ENCODE measurements at regions not wholly inside any gene's neighbourhood (a gene's known extent, or its start where the extent isn't known, plus 50 kb on each side); places are given as distances from the start of the nearest gene placed in this dataset.

DNA sequence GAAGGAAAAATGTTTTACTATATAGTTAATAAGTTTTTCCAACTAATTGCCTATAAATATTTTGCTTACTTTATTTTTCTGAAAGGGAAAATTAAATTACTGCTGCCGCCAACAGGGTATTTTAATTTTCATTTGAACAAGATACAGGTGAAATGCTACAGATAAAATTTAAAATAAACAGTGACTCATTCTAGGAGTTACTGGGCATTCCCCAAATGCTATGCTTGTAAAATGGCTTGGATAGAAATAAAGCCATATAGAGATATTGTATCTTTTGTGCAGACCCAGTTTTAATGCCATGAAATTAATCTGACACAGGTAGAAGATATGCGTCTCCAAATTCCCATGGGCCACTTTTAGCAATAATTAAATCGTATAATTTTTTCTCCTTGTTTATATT, 144.5 kb downstream of the NAP1L3 start:
- no peak overlapping the region for H3K9ac ChIP-seq (ENCODE audit: insufficient read depth in 1 of 2, low read depth in 2 of 2, low read length in 2 of 2)
- ATAC-seq, result no peak
- no peaks in the 10 kb centered on the region for H3K27me3 ChIP-seq (ENCODE audit: control insufficient read depth in 2 of 2, insufficient read depth in 2 of 2, low read length in 2 of 2)
- no peak for DNase-seq (ENCODE audit: extremely low read depth in 1 of 4, low spot score in 3 of 4)
- H3K27ac ChIP-seq (ENCODE audit: extremely low read depth, low read depth, low read length), result no peak overlapping the region
- H4K20me1 ChIP-seq (replicated peaks; ENCODE audit: control insufficient read depth, insufficient read depth, low read length), result no peaks in the 10 kb centered on the region
- no peak overlapping the region for H2AFZ ChIP-seq (ENCODE audit: low read depth, low read length)
- TF ChIP-seq TFAM (CRISPR knock-in tag; conservative IDR thresholded peaks at IDR 0.05), result no peak
- FAIRE-seq, result no peak
- H3K4me3 ChIP-seq, result no peak overlapping the region
- in situ Hi-C loops (cut with MboI) (no loop called here), intact Hi-C loops (cut with micrococcal nuclease) (no loop called here)
- H3K79me2 ChIP-seq (ENCODE audit: control insufficient read depth, insufficient read depth, low read length), result no peaks in the 10 kb centered on the region
- ChIA-PET CTCF (ENCODE audit: low intra/inter-chr PET ratio) (no interaction called here), POLR2A (no interaction called here)
- 2% methylated on average over 3 of the region's 3 CpGs for WGBS (ENCODE audit: insufficient coverage, low coverage, missing lambda C conversion rate)
- no peaks in the 10 kb centered on the region for H3K4me1 ChIP-seq (replicated peaks in 1 of 2; ENCODE audit: control insufficient read depth in 2 of 2, insufficient read depth in 2 of 2, low read length in 2 of 2)
- BruUV-seq (replicated peaks), result no TSS peak
- no peaks in the 10 kb centered on the region for H3K9me1 ChIP-seq (ENCODE audit: control insufficient read depth, insufficient read depth, low read length)
- H3K9me3 ChIP-seq (replicated peaks; ENCODE audit: control insufficient read depth, insufficient read depth, low read depth, low read length), result no peaks in the 10 kb centered on the region
- H3K36me3 ChIP-seq (ENCODE audit: control insufficient read depth, insufficient read depth, low read length), result no peaks in the 10 kb centered on the region
- no peak overlapping the region for H3K4me2 ChIP-seq (ENCODE audit: insufficient read depth, low read length)
